HUES48 (cell line): ENCODE measurements at regions not wholly inside any gene's neighbourhood (a gene's known extent, or its start where the extent isn't known, plus 50 kb on each side); places are given as distances from the start of the nearest gene placed in this dataset.

Experiments used
- H3K27ac ChIP-seq: one replicate; pipeline ENCODE4 v1.7.0; 2013; ENCODE audit warnings: low read depth, low read length, inconsistent platforms
- H3K27me3 ChIP-seq: 2 replicates; pipeline ENCODE4 v1.6.1; 2013; ENCODE audit warnings: mild to moderate bottlenecking, low read length; ENCODE audit not compliant: control insufficient read depth, insufficient read depth
- H3K36me3 ChIP-seq: 2 replicates; pipeline ENCODE4 v1.6.1; 2013; ENCODE audit warnings: low read length; ENCODE audit not compliant: control insufficient read depth, insufficient read depth
- H3K4me1 ChIP-seq: 2 replicates; pipeline ENCODE4 v1.6.1; 2013; ENCODE audit warnings: mild to moderate bottlenecking, low read length; ENCODE audit not compliant: control insufficient read depth, insufficient read depth
- H3K4me3 ChIP-seq: 2 replicates; pipeline ENCODE4 v1.5.1; 2013; ENCODE audit warnings: mild to moderate bottlenecking, low read depth, low read length
- H3K9ac ChIP-seq: 2 replicates; pipeline ENCODE4 v1.6.1; 2013; ENCODE audit warnings: mild to moderate bottlenecking, low read depth, low read length, moderate library complexity
- H3K9me3 ChIP-seq: 2 replicates; pipeline ENCODE4 v1.6.1; 2013; ENCODE audit warnings: low read length; ENCODE audit not compliant: control insufficient read depth, insufficient read depth

- no peaks in the 10 kb centered on the region for H3K36me3 ChIP-seq
- H3K9ac ChIP-seq, result no peak overlapping the region
- no peak overlapping the region for H3K4me3 ChIP-seq
- no peaks in the 10 kb centered on the region for H3K9me3 ChIP-seq
- no peaks in the 10 kb centered on the region for H3K27me3 ChIP-seq
- H3K4me1 ChIP-seq, result peaks cover 6% of the 10 kb centered on the region; the same call in 1 of the 2 replicates
- no peak overlapping the region for H3K27ac ChIP-seq
These were observed 873.5 kb upstream of the TMEM132C start for GRCh38 chr12:127393465-127393864.

GRCh38 chr12:127393896-127394295 lies 873.1 kb upstream of the TMEM132C start:
- Histone ChIP-seq H3K27ac (no peak overlapping the region), H3K4me1 (peaks cover 6% of the 10 kb centered on the region; the same call in 1 of the 2 replicates), H3K36me3 (no peaks in the 10 kb centered on the region), H3K4me3 (no peak overlapping the region), H3K27me3 (no peaks in the 10 kb centered on the region), H3K9me3 (no peaks in the 10 kb centered on the region), H3K9ac (no peak overlapping the region)

- H3K9ac ChIP-seq, result no peak overlapping the region
- no peak overlapping the region for H3K4me3 ChIP-seq
- H3K4me1 ChIP-seq, result peaks cover 6% of the 10 kb centered on the region; the same call in 1 of the 2 replicates
- H3K27me3 ChIP-seq, result no peaks in the 10 kb centered on the region
- no peak overlapping the region for H3K27ac ChIP-seq
- H3K36me3 ChIP-seq, result no peaks in the 10 kb centered on the region
- H3K9me3 ChIP-seq, result no peaks in the 10 kb centered on the region
These were observed 870.2 kb upstream of the TMEM132C start for GRCh38 chr12:127396734-127397133.

GRCh38 chr12:127398016-127398710 lies 868.8 kb upstream of the TMEM132C start:
- Histone ChIP-seq H3K27ac (no peak overlapping the region), H3K9ac (no peak overlapping the region), H3K9me3 (no peaks in the 10 kb centered on the region), H3K27me3 (no peaks in the 10 kb centered on the region), H3K36me3 (no peaks in the 10 kb centered on the region), H3K4me1 (peaks cover 6% of the 10 kb centered on the region; the same call in 1 of the 2 replicates), H3K4me3 (no peak overlapping the region)

GRCh38 chr12:127399451-127399850 lies 867.5 kb upstream of the TMEM132C start:
- no peak overlapping the region for H3K27ac ChIP-seq
- no peaks in the 10 kb centered on the region for H3K27me3 ChIP-seq
- H3K9ac ChIP-seq, result no peak overlapping the region

GRCh38 chr12:127400221-127400620 lies 866.7 kb upstream of the TMEM132C start:
- Histone ChIP-seq H3K9me3 (no peaks in the 10 kb centered on the region), H3K36me3 (no peaks in the 10 kb centered on the region), H3K27ac (no peak overlapping the region), H3K27me3 (no peaks in the 10 kb centered on the region), H3K4me1 (peaks cover 6% of the 10 kb centered on the region; the same call in 1 of the 2 replicates), H3K9ac (no peak overlapping the region), H3K4me3 (no peak overlapping the region)

More at GRCh38 chr12:127399451-127399850, 867.5 kb upstream of the TMEM132C start:
- no peak overlapping the region for H3K4me3 ChIP-seq
- no peaks in the 10 kb centered on the region for H3K9me3 ChIP-seq
- no peaks in the 10 kb centered on the region for H3K36me3 ChIP-seq
- H3K4me1 ChIP-seq, result peaks cover 6% of the 10 kb centered on the region; the same call in 1 of the 2 replicates

GRCh38 chr12:127401005-127401404 lies 866.0 kb upstream of the TMEM132C start:
- H3K36me3 ChIP-seq, result no peaks in the 10 kb centered on the region
- no peaks in the 10 kb centered on the region for H3K9me3 ChIP-seq
- peaks cover 2% of the 10 kb centered on the region; the same call in 1 of the 2 replicates for H3K4me1 ChIP-seq
- no peak overlapping the region for H3K4me3 ChIP-seq
- no peaks in the 10 kb centered on the region for H3K27me3 ChIP-seq
- H3K27ac ChIP-seq, result no peak overlapping the region
- H3K9ac ChIP-seq, result no peak overlapping the region

GRCh38 chr12:127401536-127401935 lies 865.4 kb upstream of the TMEM132C start:
- Histone ChIP-seq H3K9me3 (no peaks in the 10 kb centered on the region), H3K27ac (no peak overlapping the region), H3K36me3 (no peaks in the 10 kb centered on the region), H3K9ac (no peak overlapping the region), H3K4me3 (no peak overlapping the region), H3K4me1 (no peaks in the 10 kb centered on the region), H3K27me3 (no peaks in the 10 kb centered on the region)

- Histone ChIP-seq H3K27me3 (no peaks in the 10 kb centered on the region), H3K9ac (no peak overlapping the region), H3K4me1 (peaks cover 18% of the 10 kb centered on the region), H3K36me3 (no peaks in the 10 kb centered on the region), H3K27ac (no peak overlapping the region), H3K9me3 (no peaks in the 10 kb centered on the region), H3K4me3 (no peak overlapping the region)
These were observed 855.6 kb upstream of the TMEM132C start for GRCh38 chr12:127411166-127411915.

- Histone ChIP-seq H3K9me3 (no peaks in the 10 kb centered on the region), H3K36me3 (no peaks in the 10 kb centered on the region), H3K27ac (no peak overlapping the region), H3K4me1 (peaks cover 15% of the 10 kb centered on the region), H3K27me3 (no peaks in the 10 kb centered on the region), H3K4me3 (no peak overlapping the region), H3K9ac (no peak overlapping the region)
These were observed 855.0 kb upstream of the TMEM132C start for GRCh38 chr12:127411981-127412380.

GRCh38 chr12:127412866-127413265 lies 854.1 kb upstream of the TMEM132C start:
- no peaks in the 10 kb centered on the region for H3K9me3 ChIP-seq
- no peak overlapping the region for H3K9ac ChIP-seq
- H3K4me3 ChIP-seq, result no peak overlapping the region
- peaks cover 14% of the 10 kb centered on the region for H3K4me1 ChIP-seq
- no peaks in the 10 kb centered on the region for H3K27me3 ChIP-seq
- no peaks in the 10 kb centered on the region for H3K36me3 ChIP-seq
- no peak overlapping the region for H3K27ac ChIP-seq
